ENCODE measurements at regions not wholly inside any gene's neighbourhood (a gene's known extent, or its start where the extent isn't known, plus 50 kb on each side); places are given as distances from the start of the nearest gene placed in this dataset. TPM values are rescaled to one million over a fixed set of nuclear protein-coding genes. Genes with fewer than 3 reads are reported as not detected.

Small RNA genes lying in the stretch of these regions (small RNA-seq; reads per million reads assigned to genes)
- not detected for gene AC068135.1
- gene AC074290.1: not detected
- not detected for gene RF00017
- not detected for gene RF00273
- gene RNU6-169P: not detected

Data from fibroblast of villous mesenchyme (primary cell).